Mucosa of descending colon (tissue), 3 donors: ENCODE measurements at regions not wholly inside any gene's neighbourhood (a gene's known extent, or its start where the extent isn't known, plus 50 kb on each side); places are given as distances from the start of the nearest gene placed in this dataset.
"Not testable (repeated sequence)": the region's sequence is repeated elsewhere in the genome, so short reads cannot be mapped to it uniquely, and the experiment has no call there.

ENCODE experiments used
- ATAC-seq: fragments of 200-7000 bp; cut with Tn5 transposase; one replicate; pipeline ENCODE4 v1.9.1; 2020; ENCODE audit warnings: mild to moderate bottlenecking, moderate library complexity
- DNase-seq, 3 donors: peaks; one replicate each; pipeline ENCODE4 v3.0.0-alpha.2; 2020
- H3K36me3 ChIP-seq: fragments of 200-600 bp; one replicate; pipeline ENCODE4 v1.8.0; 2021; ENCODE audit warnings: low read depth, mild to moderate bottlenecking
- H3K4me1 ChIP-seq: fragments of 200-600 bp; one replicate; pipeline ENCODE4 v1.8.0; 2021; ENCODE audit warnings: low read depth, mild to moderate bottlenecking
- H3K4me3 ChIP-seq: fragments of 200-600 bp; one replicate; pipeline ENCODE4 v1.8.0; 2021; ENCODE audit warnings: mild to moderate bottlenecking
- H3K9me3 ChIP-seq: fragments of 200-600 bp; one replicate; pipeline ENCODE4 v1.8.0; 2021; ENCODE audit warnings: mild to moderate bottlenecking
- CTCF ChIP-seq: fragments of 200-600 bp; IDR thresholded peaks from one replicate; pipeline ENCODE4 v1.8.0; 2022; ENCODE audit warnings: antibody characterized with exemption, mild to moderate bottlenecking
- intact Hi-C, 2 donors: fragments of 100-400 bp; cut with DNase I in 1 of 2; cut with micrococcal nuclease in 1 of 2; formaldehyde crosslinking; loops; one replicate each; pipeline versions ENCODE4 v1.11.0 to v1.11.1; 2022; cut with DNase I, micrococcal nuclease
- donor health status: DM: no; HTN: no; CAD: no; lungs with moderate emphysema.
- donor health status: DM: no; HTN: no; CAD: no.
- donor health status: DM: no; HTN: yes; CAD: no.

- peak; percentile 49 for ATAC-seq
- intact Hi-C loops: not testable (repeated sequence)
Observed at GRCh38 chr12:34123092-34123491, 100.8 kb downstream of the ALG10 start.

GRCh38 chr12:34124608-34125007, 102.3 kb downstream of the ALG10 start:
- H3K9me3 ChIP-seq: no peaks in the 10 kb centered on the region
- ATAC-seq (no peak), DNase-seq (no peak)
- no peaks in the 10 kb centered on the region for H3K4me1 ChIP-seq
- no peak for TF ChIP-seq CTCF
- no peaks in the 10 kb centered on the region for H3K36me3 ChIP-seq
- no peak overlapping the region for H3K4me3 ChIP-seq
- intact Hi-C loops: no loop called here

More at GRCh38 chr12:34123092-34123491, 100.8 kb downstream of the ALG10 start:
- peak; percentile 68 for TF ChIP-seq CTCF
- H3K4me3 ChIP-seq, H3K9me3 ChIP-seq, H3K36me3 ChIP-seq, H3K4me1 ChIP-seq: not testable (repeated sequence)
- DNase-seq: peak in 1 of 3 donors; percentile 47

GRCh38 chr12:34126239-34126641, 103.9 kb downstream of the ALG10 start:
- no peak for TF ChIP-seq CTCF
- Histone ChIP-seq H3K4me3 (no peak overlapping the region), H3K36me3 (no peaks in the 10 kb centered on the region), H3K9me3 (no peaks in the 10 kb centered on the region), H3K4me1 (no peaks in the 10 kb centered on the region)
- no peak for DNase-seq
- intact Hi-C loops: no loop called here
- no peak for ATAC-seq

GRCh38 chr12:34126805-34127204, 104.5 kb downstream of the ALG10 start:
- Histone ChIP-seq H3K36me3 (no peaks in the 10 kb centered on the region), H3K4me1 (no peaks in the 10 kb centered on the region), H3K4me3 (no peak overlapping the region), H3K9me3 (no peaks in the 10 kb centered on the region)
- TF ChIP-seq CTCF: no peak
- ATAC-seq (no peak), DNase-seq (no peak)
- intact Hi-C loops: no loop called here

GRCh38 chr12:34127379-34127778, 105.1 kb downstream of the ALG10 start:
- H3K9me3 ChIP-seq, H3K36me3 ChIP-seq, H3K4me1 ChIP-seq, ATAC-seq, intact Hi-C loops, DNase-seq, H3K4me3 ChIP-seq: not testable (repeated sequence)

GRCh38 chr12:34142430-34142829, 120.1 kb downstream of the ALG10 start:
- no peak for TF ChIP-seq CTCF
- Histone ChIP-seq H3K4me1 (no peaks in the 10 kb centered on the region), H3K36me3 (no peaks in the 10 kb centered on the region), H3K9me3 (peaks cover 8% of the 10 kb centered on the region), H3K4me3 (no peak overlapping the region)
- DNase-seq: no peak
- intact Hi-C loops: no loop called here
- no peak for ATAC-seq
